Activated CD8-positive, alpha-beta memory T cell treated with anti-CD3 and anti-CD28 coated beads, Interleukin-2, amount 50 U/mL, for 24 hours (primary cell): ENCODE measurements at regions not wholly inside any gene's neighbourhood (a gene's known extent, or its start where the extent isn't known, plus 50 kb on each side); places are given as distances from the start of the nearest gene placed in this dataset.

Experiments
- DNase-seq: peaks from one replicate; pipeline ENCODE4 v3.0.0-alpha.2; 2020; ENCODE audit errors: extremely low read depth

DNA sequence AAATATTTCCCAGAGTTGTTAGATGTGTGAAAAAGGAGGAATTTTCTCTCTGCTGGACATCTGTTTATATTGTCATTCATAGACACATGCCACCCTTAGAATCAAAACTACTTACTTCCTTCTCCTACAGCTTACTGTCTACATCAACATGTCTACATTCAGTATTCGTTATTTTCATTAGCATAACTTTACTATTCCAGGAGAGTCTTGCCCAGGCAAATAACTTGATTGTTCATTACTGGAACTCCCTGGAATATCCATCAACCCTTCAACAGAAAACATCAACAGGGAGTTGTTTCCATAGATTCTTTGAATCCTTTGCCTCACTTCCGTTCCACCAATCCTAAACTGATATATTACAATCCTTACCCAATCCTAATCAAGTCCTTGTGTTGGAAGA lies 457.5 kb upstream of the ZNF608 start:
- DNase-seq, result no peak

GRCh38 chr5:125205601-125206225 lies 459.3 kb upstream of the ZNF608 start:
- DNase-seq, result no peak

DNA sequence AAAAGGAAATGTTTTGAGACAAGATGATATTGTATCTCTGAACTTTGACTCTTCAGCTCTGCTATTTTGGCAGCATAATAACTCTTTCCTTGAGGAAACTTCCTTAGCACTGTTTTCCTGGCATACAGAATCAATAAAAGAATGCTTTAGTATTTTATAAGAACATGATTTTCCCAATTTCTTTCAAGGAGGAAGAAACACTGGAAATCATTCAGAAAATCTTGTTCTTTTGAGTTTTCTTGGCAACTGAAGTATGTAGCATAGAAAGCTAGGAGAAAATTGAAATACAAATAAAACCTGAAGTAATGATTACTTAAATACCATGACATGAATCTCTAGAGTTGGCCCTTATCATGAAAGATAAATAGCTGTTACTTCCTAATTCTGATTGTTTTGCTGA lies 461.4 kb upstream of the ZNF608 start:
- DNase-seq, result no peak

DNA sequence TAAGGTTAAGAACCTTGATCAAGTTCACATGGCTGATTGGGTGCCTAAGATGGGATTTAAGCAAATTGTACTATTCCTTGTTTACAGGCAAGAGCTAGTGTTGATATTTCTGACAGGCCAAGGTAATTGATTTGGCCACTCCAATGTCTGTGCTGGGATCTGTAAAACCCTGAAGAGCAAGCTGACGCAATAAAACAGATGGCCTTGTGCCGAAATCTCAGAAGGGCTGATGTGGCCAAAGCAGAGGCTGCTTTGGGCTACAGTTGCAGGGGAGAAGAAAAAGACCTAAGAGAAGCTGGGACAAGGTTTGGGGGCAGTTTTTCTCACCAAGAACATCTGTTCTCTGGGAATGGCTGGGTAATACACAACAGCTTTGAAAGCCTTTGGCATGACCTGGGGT lies 463.2 kb upstream of the ZNF608 start:
- DNase-seq, result no peak

GRCh38 chr5:125210242-125210947 lies 464.0 kb upstream of the ZNF608 start:
- DNase-seq, result no peak

DNA sequence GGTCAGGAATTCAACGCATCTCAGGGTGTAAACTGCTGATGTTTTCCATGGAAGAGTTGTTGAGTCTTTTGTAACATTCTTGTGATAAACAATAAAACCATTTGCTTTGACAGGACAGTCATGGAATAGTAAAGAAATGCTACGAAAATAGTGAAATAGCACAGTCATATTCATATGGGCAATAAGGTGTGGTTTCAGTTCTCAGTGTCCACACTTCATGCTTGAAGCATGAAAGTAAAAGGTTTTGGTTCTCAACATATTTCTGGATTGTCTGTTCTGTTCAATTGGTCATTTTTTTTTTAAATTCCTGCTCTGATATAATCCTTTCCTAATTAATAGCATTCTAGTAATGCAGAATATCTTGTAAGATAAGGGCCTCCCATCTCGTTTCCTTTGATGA lies 467.6 kb upstream of the ZNF608 start:
- no peak for DNase-seq

- no peak for DNase-seq
Observed at GRCh38 chr5:125215593-125215992, 469.2 kb upstream of the ZNF608 start.

DNA sequence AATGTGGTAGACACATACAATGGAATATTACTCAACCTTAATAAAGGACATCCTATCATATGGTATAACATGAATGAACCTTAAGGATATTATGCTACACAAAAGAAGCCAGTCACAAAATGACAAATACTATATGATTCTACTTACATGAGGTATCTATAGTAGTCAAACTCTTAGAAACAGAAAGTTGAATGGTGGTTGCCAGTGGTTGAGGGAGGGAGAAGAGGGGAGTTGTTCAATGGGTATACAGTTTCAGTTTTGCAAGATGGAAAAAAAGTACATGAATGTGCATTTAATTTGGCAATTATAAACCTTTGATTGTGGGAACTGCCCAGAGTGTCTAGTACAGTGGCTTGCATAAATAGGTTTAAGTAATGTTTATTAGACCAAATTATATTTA lies 473.3 kb upstream of the ZNF608 start:
- DNase-seq, result no peak

DNA sequence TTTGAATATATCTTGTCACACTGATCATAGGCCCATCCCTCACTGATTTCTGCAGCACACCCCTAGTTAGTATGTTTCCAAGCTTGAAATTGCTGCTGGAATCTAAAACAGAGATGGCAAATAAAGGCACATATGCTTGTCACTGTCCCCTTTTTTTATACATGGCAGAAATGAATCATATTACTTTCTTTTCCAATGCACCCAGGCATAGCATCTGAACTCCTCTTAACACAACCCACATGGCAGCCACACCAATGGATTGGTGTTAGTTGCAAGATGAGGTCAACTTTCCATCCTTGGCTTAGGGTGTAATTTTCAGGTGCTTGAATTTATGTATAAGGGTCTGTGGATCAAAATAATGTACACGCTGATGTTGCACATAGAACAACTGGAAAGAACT lies 473.8 kb upstream of the ZNF608 start:
- no peak for DNase-seq

DNA sequence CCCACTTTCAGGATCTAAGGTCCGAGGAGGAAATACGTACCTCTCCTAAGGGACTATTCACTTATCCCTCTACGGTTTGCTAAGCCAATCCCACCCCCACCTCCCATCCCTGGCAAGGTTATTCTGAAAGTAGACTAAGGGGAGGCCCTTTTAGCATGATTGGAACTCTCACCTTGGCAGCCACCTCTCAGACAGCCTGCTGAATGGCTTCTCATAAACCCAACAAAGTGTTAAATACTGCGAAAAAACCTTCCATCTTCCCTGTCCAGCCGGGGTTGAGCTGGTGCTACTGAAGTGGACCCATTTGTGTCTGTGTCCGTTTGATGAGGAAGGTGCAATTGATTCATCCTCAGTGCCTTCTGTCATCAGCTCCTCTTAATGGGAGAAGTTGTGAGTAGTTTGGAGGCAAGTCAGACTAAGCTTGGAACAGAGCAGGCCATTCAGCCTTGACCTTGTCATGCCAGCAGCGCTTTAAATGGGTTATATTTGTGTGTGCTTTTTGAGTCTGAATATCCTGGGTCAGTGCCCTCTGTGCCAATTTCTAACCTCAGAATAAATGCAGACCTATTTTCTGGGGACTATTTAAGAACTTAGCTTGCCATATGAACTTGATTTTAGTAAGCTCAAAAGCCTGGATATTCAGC lies 476.3 kb upstream of the ZNF608 start:
- no peak for DNase-seq

- no peak for DNase-seq
Observed at GRCh38 chr5:125225424-125225823, 479.0 kb upstream of the ZNF608 start.

GRCh38 chr5:125226825-125227224 lies 480.4 kb upstream of the ZNF608 start:
- DNase-seq, result no peak

- DNase-seq, result no peak
Observed at GRCh38 chr5:125227333-125228095, 481.1 kb upstream of the ZNF608 start.

- DNase-seq, result no peak
Observed at GRCh38 chr5:125228363-125229070, 482.1 kb upstream of the ZNF608 start.

DNA sequence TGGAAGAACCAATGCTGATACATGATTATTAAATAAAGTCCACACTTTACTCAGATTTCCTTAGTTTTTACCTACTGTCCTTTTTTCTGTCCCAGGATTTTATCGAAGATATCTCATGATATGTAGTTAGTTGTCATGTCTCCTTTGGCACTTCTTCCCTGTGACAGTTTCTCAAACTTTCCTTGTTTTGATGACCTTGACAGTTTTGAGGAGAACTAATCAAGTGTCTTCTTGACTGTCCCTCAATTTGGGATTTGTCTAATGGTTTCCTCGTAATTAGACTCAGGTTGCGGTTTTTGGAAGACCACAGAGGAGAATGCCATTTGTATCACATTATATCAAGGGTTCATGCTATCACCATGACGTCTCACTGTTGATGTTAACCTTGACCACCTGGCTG lies 483.1 kb upstream of the ZNF608 start:
- DNase-seq, result no peak

DNA sequence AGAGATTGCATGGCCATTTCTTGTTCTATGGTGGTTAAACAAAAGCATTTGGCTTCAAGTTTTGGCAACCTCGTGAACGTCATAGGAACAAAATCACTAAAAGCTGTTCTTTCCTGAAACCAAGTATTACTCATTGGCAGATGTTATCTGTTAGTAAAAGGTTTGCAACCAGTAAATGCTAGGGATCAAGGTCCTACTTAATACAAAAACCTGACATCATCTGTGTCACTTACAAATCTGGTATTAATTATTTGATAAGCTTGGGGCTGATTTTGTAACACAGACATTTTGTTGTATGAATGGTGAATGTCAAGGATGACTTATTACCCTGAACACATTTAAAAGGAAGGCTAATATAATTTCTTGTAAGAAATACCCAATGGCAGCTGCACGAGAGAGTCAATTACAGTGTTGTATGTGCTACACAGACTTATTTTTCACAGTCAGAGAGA lies 486.4 kb upstream of the ZNF608 start:
- DNase-seq, result no peak

DNA sequence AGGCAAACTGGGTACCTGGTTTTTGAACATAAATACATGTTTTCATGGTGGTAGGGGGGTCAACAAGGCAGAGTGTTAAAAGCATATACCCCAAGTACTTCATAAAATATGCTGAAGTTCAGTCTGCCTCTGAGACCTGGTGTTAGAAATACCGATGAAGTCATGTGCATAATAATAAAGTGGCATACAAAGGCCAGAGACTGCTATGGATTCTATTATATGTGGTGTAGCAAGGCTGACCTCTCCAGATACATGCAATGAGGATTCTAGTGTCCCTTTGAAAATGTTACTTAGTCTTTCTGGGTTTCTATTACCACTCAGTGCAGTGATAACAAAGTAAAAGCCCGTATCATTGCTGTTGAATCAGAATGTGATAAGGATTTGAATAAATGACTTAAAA lies 487.5 kb upstream of the ZNF608 start:
- no peak for DNase-seq

- no peak for DNase-seq
Observed at GRCh38 chr5:125236007-125236406, 489.6 kb upstream of the ZNF608 start.

- DNase-seq, result no peak
Observed at GRCh38 chr5:125236981-125237380, 490.5 kb upstream of the ZNF608 start.

- DNase-seq, result no peak
Observed at GRCh38 chr5:125244531-125244930, 498.1 kb upstream of the ZNF608 start.

DNA sequence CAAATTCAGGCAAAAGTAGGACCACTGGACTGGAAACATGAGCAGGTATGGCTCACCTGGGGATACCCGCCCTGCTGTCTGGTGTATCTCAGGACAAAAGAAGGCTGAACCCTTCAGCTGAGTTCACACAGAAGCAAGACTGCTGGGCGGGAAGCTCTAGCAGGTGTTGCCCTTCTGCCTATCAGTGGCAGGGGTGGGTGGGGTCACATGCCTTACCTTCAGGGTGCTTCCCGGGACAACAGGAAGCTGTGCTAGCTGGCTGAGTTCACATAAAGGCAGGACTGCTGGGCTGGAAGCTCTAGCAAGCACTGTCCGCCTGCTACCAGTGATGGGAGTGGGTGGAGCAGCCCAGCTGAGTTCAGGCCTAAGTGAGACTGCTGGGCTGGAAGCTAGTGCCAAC lies 498.8 kb upstream of the ZNF608 start:
- no peak for DNase-seq

GRCh38 chr5:125249400-125249799 lies 503.0 kb upstream of the ZNF608 start:
- DNase-seq, result no peak
